ENCODE measurements at regions not wholly inside any gene's neighbourhood (a gene's known extent, or its start where the extent isn't known, plus 50 kb on each side); places are given as distances from the start of the nearest gene placed in this dataset.
"Not testable (repeated sequence)": the region's sequence is repeated elsewhere in the genome, so short reads cannot be mapped to it uniquely, and the experiment has no call there.

- DNase-seq; in situ Hi-C loops (cut with MboI; ENCODE audit: low pct_unique_long_range_greater_than_20kb, low sequenced_read_pairs): not testable (repeated sequence)
Measured at GRCh38 chr7:57740126-57740525, 290.1 kb downstream of the ZNF716 start.

- in situ Hi-C loops (cut with MboI; ENCODE audit: low pct_unique_long_range_greater_than_20kb, low sequenced_read_pairs), result no loop called here
- no peak for DNase-seq
Measured at GRCh38 chr7:57769131-57769530, 319.2 kb downstream of the ZNF716 start.

DNA sequence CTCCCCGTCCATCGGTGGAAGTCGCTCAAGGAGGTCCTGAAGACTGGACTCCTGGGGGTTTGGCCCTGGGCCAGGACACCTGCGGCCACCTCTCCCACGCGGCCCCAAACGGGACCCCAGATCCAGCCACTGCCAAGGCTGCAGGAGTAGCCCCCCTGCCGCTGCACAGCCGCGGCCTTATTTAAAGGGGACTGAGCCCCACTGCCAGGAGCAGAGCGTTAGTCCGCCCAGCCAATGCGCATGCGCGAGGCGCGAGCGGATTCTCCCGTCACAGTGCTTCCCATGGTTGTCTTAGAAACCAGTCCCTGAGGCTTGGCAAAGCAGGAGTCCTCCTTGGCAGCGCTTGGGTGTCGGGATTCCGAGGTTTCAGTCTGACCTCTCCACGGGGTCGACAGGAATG, 320.0 kb downstream of the ZNF716 start:
- no peak for DNase-seq
- in situ Hi-C loops (cut with MboI; ENCODE audit: low pct_unique_long_range_greater_than_20kb, low sequenced_read_pairs), result no loop called here

DNA sequence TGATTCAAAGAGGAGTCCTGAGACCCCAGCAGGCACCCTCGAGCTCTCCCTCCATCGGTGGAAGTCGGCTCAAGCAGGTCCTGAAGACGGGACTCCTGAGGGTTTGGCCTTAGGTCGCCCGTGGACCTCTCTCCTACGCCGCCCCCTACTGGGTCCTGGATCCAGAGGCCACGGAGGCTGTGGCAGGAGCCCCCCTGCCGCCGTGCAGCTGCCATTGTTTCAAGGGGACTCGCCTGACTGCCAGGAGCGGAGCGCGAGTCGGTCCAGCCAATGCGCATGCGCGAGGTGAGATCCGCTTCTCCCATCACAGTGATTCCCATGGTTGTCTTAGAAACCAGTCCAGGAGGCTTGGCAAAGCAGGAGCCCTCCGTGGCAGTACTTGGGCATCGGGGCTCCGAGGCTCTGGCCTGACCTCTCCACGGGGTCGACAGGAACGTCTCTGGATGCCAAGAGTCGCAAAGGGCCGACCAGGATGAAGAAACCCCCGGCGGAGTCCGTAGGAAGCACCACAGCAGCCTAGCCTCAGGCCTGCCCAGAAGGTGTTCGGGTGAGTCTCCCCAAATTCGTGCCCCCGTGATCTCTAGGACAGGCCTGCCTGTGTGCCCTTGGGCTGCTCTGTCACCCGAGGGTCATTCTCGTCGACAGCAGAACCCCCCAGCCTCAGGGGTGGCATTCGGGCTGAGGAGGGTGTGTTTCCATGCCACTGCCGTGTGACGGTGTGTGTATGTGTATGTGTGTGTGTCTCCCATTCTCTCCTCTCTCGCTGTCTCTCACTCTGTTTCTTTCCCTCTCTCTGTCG, 322.3 kb downstream of the ZNF716 start:
- in situ Hi-C loops (cut with MboI; ENCODE audit: low pct_unique_long_range_greater_than_20kb, low sequenced_read_pairs), result no loop called here
- no peak for DNase-seq

- in situ Hi-C loops (cut with MboI; ENCODE audit: low pct_unique_long_range_greater_than_20kb, low sequenced_read_pairs), result no loop called here
- DNase-seq, result no peak
Measured at GRCh38 chr7:57774300-57774699, 324.3 kb downstream of the ZNF716 start.

- no peak for DNase-seq
- in situ Hi-C loops (cut with MboI; ENCODE audit: low pct_unique_long_range_greater_than_20kb, low sequenced_read_pairs), result no loop called here
Measured at GRCh38 chr7:57775396-57776088, 325.6 kb downstream of the ZNF716 start.

DNA sequence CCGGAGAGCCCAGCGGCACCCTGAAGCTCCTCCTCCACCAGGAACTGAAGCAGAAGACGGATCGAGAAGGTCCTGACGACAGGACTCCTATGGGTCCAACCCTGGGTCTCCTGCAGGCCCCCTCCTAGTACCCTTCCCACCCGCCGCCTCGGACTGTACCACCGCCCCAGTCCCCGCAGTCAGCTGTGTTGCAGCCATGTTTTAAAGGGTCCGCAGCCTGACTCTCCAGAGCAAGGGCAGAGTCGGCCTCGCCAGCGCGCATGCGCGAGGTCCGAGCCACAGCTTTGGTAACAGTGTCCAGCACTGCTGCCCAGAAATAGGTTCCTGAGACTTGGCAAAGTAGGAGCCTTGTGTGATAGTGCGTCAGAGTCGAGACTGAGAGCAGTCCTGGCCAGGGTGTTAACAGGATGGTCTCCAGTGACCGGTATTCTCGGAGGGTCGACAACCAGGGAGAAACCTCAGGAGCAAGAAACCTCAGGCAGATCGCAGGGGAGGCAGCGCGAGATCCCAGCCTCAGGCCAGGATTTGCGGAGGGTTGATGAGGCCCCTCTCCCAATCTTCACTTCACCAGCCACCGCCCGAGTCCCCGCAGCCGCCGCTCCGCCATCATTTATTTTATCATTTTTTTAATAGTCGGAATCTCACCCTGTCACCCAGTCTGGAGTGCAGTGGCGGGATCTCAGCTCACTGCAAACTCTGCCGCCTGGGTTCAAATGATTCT, 326.3 kb downstream of the ZNF716 start:
- in situ Hi-C loops (cut with MboI; ENCODE audit: low pct_unique_long_range_greater_than_20kb, low sequenced_read_pairs); DNase-seq: not testable (repeated sequence)

GRCh38 chr7:57789130-57789529, 339.2 kb downstream of the ZNF716 start:
- no peak for DNase-seq
- in situ Hi-C loops (cut with MboI; ENCODE audit: low pct_unique_long_range_greater_than_20kb, low sequenced_read_pairs), result no loop called here

- in situ Hi-C loops (cut with MboI; ENCODE audit: low pct_unique_long_range_greater_than_20kb, low sequenced_read_pairs), result no loop called here
- no peak for DNase-seq
Measured at GRCh38 chr7:57819491-57819981, 369.6 kb downstream of the ZNF716 start.

DNA sequence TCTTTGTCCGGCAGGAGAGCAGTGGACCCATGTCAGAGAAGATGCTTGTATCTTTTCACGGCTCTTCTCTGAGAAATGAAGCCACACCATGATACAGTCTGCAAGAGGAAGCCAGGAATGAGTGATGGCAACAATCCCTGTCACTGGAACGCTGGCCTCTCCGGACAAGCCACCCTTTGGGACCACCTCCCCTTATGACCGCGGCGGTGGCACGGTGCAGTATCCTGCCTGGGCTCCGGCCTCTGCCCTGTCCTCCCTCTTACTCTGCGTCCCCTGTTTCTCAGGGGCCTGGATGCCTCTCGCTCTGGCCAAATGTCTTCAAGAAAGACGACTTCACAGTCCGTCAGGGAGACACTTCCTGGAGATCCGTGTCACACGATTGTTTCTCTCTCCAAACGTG, 370.5 kb downstream of the ZNF716 start:
- DNase-seq, result no peak
- in situ Hi-C loops (cut with MboI; ENCODE audit: low pct_unique_long_range_greater_than_20kb, low sequenced_read_pairs), result no loop called here

DNA sequence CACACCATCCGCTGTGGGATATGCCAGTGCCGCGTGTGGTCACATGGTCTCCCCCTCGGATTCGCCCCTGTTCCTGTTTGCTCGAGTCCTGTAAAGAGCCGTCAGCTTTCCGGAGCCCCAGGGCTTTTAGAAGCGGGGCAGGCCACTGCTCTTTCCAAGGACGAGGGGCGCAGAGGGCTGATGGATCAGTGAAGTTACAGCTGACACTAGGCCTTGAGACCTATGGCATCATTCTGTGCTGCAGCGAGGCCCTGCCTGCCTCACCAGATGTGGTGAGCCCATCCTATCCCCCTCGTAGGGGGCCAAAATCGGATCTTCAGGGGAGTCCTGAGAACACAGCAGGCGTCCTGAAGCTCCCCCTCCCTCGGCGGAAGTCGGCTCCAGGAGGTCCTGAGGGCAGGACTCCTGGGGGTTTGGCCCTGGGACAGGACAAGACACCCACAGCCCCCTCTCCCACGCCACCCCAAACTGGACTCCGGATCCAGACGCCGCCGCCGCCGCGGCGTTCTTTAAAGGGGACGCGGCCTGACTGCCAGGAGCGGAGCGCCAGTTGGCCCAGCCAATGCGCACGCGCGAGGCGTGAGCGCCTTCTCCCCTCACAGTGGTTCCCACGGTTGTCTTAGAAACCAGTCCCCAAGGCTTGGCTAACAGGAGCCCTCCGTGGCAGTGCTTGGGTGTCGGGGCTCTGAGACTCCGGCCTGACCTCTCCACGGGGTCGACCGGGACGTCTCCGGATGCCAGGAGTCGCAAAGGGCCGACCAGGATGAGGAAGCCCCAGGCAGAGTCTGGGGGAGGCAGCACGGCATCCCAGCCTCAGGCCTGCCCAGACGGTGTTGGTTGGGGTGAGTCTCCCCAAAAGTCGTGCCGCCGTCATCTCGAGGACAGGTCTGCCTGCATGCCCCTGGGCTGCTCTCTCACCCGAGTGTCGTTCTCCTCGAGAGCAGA, 371.7 kb downstream of the ZNF716 start:
- in situ Hi-C loops (cut with MboI; ENCODE audit: low pct_unique_long_range_greater_than_20kb, low sequenced_read_pairs), result no loop called here
- no peak for DNase-seq

GRCh38 chr7:57826548-57826947, 376.6 kb downstream of the ZNF716 start:
- in situ Hi-C loops (cut with MboI; ENCODE audit: low pct_unique_long_range_greater_than_20kb, low sequenced_read_pairs); DNase-seq: not testable (repeated sequence)

DNA sequence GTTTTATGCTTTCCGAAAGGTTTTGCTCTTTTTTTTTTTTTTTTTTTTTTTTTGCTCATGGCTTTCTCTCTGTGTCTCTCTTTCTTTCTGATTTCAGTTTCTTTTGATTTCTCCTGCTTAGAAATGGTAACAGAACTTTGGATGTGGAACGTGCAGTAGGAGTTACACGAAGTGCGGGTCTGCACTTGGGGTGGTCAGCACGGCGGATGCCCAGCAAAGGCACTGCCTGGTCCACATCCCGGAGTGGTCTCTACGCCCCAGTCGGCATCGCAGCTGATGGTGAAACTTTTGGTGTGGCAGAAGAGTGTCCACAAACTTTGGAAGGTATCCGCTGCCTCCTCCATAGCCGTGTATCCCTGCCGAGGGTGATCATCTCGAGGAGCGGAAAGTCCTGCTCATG, 385.2 kb downstream of the ZNF716 start:
- DNase-seq; in situ Hi-C loops (cut with MboI; ENCODE audit: low pct_unique_long_range_greater_than_20kb, low sequenced_read_pairs): not testable (repeated sequence)

GRCh38 chr7:57839152-57839551, 389.2 kb downstream of the ZNF716 start:
- in situ Hi-C loops (cut with MboI; ENCODE audit: low pct_unique_long_range_greater_than_20kb, low sequenced_read_pairs); DNase-seq: not testable (repeated sequence)

- in situ Hi-C loops (cut with MboI; ENCODE audit: low pct_unique_long_range_greater_than_20kb, low sequenced_read_pairs), result no loop called here
- DNase-seq, result peak; percentile 48
Measured at GRCh38 chr7:57867884-57868701, 418.1 kb downstream of the ZNF716 start.

DNA sequence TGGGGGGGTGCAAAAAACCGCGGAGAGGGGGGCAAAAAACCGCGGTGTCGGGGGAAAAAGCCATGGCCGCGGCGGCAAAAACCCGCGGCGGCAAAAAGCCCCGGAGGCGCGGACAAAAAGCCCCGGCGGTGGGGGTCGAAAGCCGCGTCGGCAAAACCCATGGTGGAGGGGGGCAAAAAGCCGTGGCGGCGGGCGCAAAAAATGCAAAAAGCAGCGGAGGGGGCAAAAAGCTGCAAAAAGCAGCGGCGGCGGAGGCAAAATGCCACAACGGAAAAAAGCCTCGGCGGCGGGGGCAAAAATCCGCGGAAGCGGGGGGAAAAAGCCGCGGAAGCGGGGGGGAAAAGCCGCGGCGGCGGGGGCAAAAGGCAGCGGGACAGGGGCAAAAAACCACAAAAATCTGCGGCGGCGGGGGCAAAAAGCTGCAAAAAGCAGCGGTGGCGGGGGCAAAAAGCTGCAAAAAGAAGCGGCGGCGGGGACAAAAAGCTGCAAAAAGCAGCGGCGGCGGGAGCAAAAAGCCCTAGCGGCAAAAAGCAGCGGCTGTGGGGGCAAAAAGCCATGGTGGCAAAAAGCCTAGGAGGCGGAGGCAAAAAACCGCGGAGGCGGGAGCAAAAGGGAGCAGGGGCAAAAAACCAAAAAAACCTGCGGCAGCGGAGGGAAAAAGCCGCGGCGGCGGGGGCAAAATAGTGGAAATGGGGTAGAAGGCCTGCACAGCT, 418.9 kb downstream of the ZNF716 start:
- in situ Hi-C loops (cut with MboI; ENCODE audit: low pct_unique_long_range_greater_than_20kb, low sequenced_read_pairs), result no loop called here
- peak; percentile 36 for DNase-seq
